ENCODE measurements at regions not wholly inside any gene's neighbourhood (a gene's known extent, or its start where the extent isn't known, plus 50 kb on each side); places are given as distances from the start of the nearest gene placed in this dataset.
A peak's percentile ranks its signal among the peaks of the same experiment; 100 is the strongest.

DNA sequence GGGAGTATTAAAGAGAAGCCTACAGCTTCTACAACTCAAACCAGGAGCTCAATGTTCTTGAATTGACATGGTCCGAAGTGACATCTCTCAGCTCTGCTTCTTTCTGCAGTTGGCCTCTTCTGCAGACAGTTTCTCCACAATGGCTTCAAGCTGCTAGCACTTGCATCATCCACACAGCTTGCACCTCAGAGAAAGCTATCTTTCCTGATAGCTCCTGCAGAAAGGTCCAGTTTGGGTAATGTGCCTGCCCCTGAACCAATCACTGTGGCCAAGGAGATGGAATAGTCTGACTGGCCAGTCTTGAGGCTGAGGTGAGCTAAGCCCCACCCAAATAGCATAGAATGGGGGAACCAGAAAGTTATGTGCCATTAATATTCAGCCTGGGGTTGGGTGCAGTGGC is 95.8 kb upstream of the ABCA1 start:
- DNase-seq: no peak

DNA sequence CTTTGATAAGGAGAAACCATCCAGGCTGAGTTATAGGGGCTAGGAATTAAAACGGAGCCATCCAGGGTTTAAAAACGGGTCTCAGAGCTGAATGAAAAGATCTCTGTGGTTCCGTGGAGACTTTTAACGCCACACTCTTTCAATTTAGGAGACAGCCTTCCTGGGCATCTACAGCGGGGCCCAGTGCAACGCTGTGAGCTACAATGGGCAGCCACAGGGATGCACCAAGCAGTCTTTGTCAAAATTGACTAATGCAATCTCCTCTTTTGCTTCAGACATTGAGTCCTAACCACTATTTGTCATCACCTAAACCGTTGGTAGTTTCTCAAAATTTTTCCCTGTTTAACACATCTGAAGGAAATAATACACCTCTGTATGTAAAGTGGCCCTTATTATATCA is 96.6 kb upstream of the ABCA1 start:
- DNase-seq: no peak

DNA sequence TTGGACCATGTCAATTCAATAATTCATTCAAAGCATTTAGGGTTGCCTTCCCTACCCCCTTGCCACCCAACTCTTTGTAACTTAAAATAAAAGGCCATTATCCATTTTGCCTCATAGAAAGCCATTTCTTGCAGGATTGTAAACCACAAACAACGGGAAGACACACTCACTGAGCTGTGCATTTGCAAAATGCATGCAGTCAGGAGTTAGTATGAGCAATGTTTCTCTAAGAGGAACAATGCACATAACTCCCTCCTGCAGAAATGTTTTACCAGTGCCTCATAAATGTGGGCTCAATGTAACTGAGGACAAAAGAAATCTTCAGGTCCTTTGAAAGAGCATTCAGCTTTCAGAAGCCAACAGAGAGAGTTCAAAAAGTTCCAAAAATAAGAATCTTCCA is 98.5 kb upstream of the ABCA1 start:
- no peak for DNase-seq

DNA sequence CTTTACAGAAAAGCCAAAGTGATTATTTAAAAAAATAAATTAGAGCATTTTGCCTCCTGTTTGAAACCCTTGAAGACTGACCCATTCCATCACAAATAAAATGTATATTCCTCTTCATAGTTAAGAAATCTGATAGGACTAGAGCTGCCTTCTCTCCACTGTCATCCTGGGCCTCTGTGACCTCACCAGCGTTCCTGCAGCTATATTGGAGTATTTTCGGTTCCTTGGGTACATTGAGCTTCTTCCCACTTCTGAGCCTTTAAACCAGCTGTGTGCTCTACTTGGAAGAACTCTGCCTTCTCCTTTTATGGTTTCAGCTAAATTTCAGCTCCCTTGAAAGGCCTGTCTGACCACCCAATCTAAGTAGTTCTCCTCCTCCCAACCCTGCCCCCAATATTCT is 99.1 kb upstream of the ABCA1 start:
- DNase-seq: no peak

DNA sequence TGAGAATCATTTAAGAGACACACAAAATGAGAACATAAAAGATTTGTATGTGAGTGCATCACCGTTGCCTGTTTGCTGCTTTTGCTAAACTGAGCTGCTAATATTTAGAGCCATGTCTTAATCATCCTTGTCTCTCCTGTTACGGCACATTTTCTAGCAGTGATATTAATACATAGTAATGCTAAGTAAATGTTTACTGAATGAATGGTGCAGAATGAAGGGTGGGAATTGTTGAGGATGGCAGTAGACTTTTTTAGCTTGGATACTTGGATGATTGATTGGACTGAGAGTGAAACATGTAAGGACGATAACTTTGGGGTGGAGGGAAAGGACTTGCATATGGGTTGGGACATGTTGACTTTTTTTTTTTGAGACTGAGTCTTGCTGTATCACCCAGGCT is 102.3 kb upstream of the ABCA1 start:
- DNase-seq: no peak

DNA sequence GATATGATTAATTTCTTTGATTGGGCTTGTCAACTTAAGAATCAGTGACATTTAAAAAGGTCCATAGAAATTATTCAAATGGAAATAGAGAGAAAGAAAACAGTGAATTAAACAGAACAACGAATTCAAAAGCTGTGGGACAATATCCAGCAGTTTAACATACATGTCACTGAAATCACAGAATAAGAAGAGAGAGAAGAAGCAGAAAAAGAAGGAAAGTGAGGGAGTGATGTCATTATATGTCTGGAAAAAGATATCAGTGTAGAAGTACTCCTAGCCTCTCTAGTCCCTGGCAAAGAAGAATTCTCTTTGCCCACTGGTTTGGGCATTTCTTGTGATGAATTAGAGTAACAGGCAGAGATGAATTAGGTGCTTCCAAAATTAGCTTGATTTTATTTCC is 109.2 kb upstream of the ABCA1 start:
- no peak for DNase-seq

GRCh38 chr9:105038051-105038450 is 110.1 kb upstream of the ABCA1 start:
- no peak for DNase-seq

DNA sequence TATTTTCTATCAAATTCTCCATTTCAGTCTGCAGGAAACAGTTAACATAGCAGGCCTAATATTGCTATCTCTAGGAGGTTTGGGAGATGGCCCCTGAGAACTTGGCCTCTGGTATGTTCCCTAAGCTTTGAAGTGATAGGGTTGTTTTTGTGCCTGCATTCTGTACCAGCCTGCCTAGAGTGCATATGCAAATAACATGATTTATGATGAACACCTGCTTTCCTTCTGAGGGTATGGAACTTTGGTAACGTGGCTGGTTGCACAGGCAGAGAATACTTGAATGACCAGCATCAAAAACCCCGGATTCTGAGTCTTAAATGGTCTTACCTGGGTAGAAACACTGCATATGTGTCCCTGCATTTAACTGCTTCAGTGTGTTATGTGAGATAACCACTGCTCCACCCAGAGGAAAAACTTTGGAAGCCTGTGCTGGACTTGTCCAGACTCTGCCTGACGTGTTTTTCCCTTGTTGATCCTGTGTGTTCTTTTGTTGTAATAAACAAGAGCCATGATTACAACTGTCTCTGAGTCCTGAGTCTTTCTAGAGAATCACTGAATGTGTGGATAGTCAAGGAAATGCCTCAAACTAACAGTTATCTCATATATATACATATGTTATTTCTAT is 111.3 kb upstream of the ABCA1 start:
- no peak for DNase-seq

- no peak for DNase-seq
Observed at GRCh38 chr9:105043370-105043936, 115.5 kb upstream of the ABCA1 start.

GRCh38 chr9:105044518-105044917 is 116.6 kb upstream of the ABCA1 start:
- DNase-seq: no peak

- DNase-seq: no peak
Observed at GRCh38 chr9:105046907-105047741, 119.2 kb upstream of the ABCA1 start.

DNA sequence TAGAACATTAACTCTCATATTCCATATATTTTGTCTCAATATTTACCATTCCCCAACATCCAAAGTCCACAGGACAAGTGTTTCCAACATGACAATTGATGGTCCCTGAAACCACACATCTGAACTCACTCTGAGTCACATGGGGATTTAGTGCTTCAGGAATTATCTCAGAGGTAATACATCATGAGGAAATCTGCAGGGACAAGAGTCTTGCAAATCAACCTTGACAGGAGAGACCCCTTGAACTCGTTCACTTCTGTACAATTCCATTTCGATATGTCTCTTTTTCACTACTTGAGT is 119.7 kb upstream of the ABCA1 start:
- no peak for DNase-seq

GRCh38 chr9:105048331-105048730 is 120.4 kb upstream of the ABCA1 start:
- DNase-seq: no peak

- DNase-seq: no peak
Observed at GRCh38 chr9:105050296-105050695, 122.3 kb upstream of the ABCA1 start.

GRCh38 chr9:105051897-105052296 is 123.9 kb upstream of the ABCA1 start:
- DNase-seq: peak; percentile 15

DNA sequence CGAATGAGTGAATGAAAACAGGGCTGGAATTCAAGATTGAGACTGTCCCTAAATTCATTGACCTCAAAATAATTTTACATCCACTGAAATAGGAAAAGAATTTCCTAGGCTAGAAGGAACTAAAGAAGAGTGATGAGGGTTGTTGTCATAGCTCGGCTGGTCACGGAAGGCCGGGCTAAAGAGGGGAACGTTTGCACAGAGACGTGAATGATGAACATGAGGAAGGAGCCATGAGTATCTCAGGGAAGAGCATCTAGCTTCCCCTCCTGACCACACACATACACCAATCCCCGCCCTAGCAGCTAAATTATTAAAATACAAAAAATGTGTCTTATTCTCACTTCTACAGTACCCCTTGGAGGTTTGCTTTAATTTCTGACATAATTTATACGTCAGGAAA is 124.4 kb upstream of the ABCA1 start:
- DNase-seq: peak; percentile 44

DNA sequence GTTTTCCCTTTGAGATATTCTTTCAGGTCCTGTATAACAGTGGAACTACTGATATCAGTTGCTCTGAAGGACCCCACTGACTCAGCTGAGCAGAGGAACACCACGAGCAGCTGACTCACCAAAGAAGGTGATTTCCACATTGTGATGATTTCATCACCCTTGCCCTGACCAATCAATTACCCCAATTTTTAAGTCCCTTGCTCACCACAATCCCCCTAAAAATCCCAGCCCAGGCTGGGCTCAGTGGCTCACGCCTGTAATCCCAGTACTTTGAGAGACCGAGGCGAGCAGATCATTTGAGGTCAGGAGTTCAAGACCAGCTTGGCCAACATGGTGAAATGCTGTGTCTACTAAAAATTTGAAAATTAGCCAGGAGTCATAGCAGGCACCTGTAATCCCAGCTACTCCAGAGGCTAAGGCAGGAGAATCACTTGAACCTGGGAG is 125.3 kb upstream of the ABCA1 start:
- DNase-seq: peak; percentile 68

DNA sequence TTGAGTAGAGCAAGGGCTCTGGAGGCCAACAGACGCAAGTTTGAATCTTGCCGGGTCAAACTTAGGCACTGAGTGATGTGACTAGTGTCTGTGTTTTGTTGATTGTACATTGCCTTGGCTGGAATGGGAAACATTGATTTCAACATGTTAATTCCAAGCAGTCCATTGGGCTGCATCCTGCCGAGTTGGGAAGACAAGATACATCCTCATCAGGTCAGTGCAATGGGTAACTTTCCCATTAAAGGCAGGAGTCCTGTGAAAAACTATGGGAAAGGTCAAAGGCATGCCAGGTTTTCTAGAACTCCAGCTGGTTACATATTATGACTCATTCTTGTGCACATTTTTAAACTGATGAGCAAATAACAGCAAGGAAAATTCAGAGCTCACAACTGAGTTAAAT is 126.5 kb upstream of the ABCA1 start:
- no peak for DNase-seq

- no peak for DNase-seq
Observed at GRCh38 chr9:105055917-105056316, 128.0 kb upstream of the ABCA1 start.

DNA sequence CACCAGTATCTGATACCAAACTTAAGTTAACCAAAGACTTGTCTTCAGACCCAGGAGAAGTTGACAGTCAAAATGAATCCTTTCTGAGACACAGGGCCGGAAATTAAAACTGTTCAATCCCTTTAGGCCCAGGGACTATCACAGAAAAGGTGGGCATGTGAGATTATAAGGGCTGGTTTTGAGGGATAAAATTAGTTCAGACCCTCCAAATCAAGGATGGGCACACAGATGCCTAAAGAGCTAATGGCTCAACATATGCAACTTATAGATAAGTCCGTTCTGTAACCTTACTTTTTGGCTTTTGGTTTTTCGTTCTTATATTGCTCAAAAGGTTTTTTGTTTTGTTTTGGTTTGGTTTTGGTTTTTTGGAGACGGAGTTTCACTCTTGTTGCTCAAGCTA is 129.6 kb upstream of the ABCA1 start:
- DNase-seq: no peak

DNA sequence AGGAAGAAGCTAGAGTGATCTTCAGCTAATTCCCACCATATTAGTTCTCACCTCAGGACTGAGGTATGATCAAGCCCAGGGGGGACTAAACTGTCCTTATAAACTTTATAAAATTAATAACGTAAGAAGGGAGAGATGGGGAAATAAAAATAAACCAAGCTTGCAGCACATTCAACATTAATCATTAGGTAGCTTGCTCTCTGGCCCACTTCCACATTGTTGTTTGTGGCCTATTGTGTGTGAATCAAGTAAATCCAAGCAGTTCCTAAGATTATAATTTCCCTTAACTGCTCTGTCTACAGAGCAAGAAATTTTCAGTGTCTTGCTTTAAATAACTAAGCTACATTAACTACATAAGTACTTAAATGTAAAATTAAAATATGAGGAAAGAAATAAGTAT is 131.3 kb upstream of the ABCA1 start:
- no peak for DNase-seq

GRCh38 chr9:105062222-105062855 is 134.4 kb upstream of the ABCA1 start:
- DNase-seq: no peak

DNA sequence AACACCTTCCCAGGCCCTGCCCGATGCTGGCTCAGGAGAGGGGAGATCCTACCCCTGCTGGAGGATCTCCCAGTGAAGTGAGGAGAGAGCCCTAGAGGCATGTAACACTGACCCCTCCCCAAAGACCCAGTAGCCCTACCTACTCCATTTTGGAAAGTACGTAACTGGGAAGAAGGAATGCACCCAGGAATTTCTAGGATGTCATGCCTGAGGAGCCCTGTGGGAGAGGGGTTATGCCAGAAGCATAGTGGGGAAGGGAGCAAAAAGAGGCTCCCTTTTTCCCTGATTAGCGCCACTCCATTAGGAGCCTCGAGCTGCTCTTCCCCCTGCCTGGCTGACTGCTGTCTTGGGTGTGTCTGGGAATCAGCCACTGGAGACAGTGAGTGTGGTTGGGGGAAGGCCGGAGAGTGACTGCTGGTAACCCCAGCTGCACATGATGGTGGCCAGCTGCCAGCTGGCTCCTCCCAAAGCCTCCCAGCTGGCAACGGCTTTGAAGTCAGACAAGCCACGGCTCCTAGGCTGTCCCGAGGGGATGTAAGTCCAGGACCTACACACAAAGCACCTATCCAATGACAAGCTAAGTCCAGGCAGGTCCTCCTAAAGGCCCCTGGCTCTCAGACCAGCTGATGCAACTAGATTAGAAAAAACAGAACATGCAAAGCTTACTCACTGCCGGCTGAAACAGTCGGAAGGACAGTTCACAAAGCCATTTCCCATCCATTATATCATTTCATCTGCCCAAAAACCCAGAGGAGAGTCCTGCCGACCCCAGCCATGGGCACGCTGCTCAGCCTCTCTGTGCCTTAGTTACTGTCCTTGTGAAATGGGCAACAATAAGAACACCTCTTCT is 136.5 kb upstream of the ABCA1 start:
- peak; percentile 56 for DNase-seq
